Glomerular endothelial cell (primary cell): ENCODE measurements at regions not wholly inside any gene's neighbourhood (a gene's known extent, or its start where the extent isn't known, plus 50 kb on each side); places are given as distances from the start of the nearest gene placed in this dataset.

ENCODE experiments used
- DNase-seq: peaks from one replicate; pipeline ENCODE4 v3.0.0-alpha.2; 2011; ENCODE audit warnings: low read depth, low spot score; ENCODE audit errors: extremely low read depth

DNA sequence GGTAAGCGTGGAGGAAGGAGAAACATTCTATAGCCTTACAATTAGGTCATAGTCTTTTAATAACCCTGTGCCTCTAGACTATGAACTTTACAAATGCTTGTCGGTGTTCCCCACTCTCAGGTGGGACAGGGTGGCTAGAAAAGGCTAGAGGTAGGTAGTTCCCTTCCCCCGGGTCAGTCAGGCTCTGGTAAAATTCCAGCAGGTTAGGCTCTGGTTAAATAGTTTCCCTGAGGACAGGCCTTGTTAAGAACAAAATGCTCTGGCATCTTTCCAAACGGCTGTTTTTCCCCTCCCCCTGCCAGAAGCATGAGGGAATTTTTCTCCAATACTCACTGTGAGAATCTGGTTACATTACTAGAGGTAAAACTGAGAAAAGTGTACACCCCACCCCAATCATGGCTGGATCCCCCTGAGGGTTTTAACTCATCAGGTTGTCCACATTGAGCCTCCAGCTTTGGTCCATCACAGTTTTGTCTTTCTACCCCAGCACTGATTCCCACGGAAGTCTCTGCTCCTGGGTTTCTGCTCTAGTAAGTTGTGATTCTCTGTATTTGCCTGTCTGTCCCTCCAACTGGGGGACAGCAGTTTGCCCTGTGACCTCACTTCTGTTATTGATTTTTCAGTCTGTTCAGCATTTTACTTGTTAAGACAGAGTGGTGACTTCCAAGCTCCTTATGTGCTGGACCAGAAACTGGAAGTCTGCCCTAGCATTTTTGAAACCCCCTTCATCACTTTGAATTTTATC is 84.7 kb upstream of the ADGRF1 start:
- peak; percentile 18 for DNase-seq

DNA sequence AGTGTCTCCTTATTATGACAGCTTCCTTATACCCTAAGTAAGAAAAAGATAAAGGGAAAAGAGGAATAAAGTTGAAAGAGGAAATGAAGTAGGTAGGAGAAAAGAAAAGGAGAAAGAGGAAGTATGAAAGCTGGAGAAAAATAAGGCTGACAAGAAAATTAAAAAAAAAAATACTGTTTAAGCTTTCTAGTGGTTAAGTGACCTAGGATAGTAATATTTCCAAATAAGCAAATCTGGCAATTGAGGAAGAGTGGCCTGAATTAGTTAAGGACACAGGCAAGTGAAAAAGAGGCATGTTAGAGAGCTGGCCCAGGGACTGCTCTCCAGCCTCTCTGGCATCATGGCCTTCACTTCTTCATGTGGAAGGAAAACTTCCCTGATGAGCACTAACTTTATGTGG is 76.5 kb upstream of the ADGRF1 start:
- DNase-seq: no peak

DNA sequence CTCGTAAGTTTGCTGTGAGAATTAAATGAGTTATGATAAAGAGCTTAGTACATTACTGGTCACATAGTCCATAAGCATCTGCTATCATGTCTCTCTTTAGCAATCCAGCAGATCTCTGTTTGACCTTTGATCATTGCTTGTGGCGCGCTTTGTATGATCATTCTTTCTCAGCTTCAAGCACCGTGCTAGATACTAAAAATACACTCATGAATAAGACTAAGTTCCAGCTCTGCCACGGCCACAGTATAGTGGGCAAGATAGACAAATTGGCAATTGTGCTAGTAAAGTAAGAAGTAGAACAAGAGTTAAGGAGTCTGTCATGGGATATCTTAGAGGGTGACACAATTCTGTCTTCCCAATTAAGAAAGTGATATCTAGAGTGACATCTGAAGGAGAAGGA is 75.2 kb upstream of the ADGRF1 start:
- no peak for DNase-seq

DNA sequence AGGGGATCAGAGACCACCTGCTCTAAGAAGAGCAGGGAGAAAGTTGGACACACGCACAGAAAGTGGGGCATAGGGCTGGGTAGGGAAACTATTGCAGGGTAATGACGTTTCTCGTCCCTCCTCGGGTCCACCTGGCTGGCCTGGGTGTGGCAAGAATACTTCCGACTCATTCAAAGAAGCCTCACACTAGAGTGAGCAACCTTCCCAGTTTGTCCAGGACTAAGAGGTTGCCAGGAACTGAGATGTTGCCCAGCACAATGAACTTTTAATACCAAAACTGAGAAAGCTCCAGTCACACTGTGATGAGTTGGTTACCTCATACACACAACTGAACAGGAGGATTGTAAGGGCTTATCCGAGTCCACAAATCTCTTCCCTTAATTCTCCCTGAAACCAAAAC is 74.5 kb upstream of the ADGRF1 start:
- no peak for DNase-seq

DNA sequence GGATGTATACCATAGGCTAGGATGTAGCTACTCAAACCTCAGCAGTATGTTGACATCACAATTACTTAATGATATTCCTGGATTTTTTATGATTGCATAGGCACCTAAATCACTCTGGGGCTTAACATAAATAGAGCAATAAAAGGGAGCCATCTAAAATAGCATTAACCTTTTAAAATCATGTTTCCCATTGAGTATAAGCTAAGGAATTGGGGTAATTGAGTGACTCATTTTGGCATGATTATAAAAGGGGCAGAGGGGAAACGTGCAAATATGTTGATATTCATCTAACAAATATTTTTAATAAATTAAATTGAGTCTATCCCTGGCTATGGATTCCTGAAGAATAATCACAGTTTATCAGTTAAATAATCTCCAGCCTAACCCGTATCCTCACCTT is 74.0 kb upstream of the ADGRF1 start:
- DNase-seq: no peak

DNA sequence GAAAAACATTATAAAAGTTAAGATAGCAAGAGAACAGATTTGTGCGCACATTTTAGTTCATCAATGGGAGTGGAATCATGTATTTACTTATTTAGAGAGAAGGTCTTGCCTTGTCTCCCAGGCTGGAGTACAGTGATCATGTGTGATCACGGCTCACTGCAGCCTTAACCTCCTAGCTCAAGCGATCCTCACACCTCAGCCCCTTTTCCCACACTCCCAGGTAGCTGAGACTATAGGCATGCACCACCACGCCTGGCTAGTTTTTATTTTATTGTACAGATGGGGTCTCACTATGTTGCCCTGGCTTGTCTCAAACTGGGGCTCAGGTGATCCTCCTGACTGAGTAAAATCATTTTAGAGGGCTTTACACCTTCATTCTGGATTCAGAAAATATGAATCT is 72.3 kb upstream of the ADGRF1 start:
- DNase-seq: no peak

DNA sequence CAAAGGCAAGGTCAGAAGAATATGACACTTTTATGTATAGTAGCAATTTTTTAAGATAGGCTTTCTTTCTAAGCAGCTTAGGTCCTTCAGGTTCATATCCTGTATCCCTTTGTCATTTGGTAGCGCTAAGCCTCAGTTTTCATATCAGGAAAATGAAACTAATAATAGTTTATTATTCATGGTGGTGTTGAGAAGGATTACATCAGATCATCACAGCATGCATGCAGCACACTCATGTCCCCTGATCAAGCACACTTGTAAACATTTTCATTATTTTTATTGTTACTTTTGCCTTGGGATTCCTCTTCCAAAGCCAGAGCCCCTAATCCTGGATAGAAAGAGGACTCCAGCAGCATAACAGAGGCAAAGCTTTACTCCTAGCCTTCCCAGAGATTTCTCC is 70.2 kb upstream of the ADGRF1 start:
- DNase-seq: no peak

DNA sequence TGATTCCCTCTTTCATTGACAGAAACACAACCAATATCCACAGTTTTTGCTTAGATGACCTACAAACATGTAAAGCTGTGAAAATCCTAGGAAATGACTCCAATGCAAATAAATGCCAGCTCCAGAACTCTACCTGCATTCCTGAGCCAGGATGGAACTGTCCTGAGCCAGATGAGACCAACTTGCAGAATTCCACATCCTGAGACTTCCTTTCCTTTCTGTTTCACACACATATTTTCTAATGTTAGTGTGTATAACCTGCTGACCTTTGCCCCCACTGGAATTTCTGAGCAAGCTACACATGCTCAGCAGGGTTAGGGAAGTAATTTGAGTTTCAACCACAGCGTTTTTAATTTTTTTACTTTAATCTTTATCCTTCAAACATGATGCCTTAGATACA is 69.6 kb upstream of the ADGRF1 start:
- no peak for DNase-seq

DNA sequence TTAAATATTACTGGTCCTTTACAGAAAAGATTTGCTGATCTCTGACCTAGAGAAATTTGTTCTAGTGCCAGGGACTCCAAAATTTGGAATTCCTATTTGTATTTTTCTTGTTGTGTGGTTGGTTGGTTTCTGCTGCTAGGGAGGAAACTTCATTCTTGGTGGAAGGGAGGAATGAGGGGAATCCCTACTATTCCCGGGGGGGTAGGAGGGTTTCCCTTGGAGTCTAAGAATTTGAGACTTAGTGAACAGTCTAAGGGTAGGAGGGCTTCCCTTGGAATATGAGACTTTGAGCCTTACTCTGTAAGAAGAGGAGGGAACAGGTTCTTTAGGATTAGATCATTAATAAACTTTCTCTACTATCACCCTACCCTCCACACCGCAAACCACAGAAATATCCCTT is 67.1 kb upstream of the ADGRF1 start:
- no peak for DNase-seq

DNA sequence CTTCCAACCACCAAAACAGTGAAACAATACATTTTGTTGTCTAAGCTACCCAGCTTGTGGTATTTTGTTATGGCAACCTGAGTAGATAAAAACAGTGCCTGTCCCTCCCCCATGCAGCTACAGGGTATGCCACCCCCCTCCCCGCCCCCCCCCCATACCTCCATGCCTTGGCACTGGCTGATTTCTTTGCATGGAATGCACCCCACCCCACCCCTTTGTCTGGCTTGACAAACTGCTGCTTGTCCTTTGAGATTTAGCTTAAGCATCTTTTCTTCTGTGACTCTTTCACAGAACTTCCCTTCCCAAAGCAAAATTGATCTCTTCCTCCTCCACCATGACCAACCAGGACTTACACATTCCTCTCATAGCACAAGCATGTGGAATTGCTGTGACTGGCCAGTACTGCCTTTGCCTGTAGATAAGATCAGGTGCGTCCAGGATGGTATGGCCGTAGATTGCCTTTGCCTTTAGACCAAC is 64.6 kb upstream of the ADGRF1 start:
- DNase-seq: no peak

DNA sequence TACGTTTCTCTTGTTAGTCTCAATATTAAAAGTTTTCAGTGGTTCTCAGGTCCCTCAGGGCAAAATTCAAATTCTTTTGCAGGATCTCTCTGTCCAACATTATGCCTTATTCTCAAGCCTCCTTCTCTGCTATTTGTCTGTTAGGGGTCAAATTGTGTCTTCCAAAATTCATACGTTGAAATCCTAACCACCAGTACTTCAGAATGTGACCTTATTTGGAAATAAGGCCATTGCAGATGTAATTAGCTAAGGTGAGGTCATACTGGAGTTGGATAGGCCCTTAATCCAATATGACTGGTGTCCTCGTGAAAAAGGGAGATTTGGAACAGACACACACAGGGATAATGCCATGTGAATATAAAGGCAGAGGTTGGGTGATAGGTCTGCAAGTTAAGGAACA is 64.1 kb upstream of the ADGRF1 start:
- no peak for DNase-seq

DNA sequence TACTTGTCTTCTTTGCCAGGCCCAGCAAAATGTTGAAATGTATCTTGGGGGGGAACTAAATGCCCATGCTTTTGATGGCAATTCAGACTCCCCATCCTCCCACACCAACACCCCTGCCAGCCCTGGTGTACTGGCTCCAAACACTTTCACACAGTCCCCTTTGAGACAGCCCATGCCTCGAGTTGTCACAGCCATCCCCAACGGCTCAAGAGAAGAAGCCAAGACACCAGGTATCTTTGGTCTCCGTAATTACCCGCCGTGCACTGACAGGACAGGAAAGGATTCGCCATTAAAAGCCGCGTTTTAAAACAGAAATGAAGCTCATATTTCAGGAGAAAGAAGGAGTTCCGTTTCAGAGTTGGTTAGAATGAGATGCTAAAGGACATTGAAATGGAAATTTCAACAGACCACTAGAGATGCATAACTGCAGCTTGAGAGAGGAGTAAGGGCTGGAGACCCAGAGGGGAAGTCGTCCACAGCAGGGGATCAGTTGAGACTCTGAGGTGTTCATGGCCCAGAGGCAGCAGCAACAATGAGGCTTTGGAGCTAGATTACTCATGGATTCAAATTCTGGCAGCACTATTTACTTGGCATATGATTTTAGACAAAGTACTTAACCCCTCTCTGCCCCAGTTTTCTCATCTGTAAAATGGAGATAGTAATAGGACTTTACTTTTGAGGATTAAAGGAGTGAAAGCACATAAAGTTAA is 63.5 kb upstream of the ADGRF1 start:
- DNase-seq: no peak

DNA sequence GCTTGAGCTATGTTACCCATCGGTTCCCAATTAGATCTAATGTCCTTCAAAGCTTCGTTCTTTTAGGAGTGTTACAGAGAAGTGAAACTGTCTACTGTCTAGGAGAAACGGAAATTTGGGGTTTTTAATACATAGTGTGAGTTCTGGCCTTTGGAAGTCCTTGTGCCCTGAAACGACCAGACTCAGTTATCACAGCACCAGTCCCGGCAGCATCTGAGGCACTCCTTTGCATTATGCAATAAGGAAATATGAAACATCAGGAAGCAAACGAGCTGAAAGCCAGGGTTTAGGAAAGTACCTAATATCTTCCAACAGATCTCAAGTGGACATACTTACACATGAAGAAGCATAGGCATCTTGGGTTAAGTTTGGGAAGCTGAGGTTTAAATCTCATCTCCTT is 61.8 kb upstream of the ADGRF1 start:
- no peak for DNase-seq

DNA sequence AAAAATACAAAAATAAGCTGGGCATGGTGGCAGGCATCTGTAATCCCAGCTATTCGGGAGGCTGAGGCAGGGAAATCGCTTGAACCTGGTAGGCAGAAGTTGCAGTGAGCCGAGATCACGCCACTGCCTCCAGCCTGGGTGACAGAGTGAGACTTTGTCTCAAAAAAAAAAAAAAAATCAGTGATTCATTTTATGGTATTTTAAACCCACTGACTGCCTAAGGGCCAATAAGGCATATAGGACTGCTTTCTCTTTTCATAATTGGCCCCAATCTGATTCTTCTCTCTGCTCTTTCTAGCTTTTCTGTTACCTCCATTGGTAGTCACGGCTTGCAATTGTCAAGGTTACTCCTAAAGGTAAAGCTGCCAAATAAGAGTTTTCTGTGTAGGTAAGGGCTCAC is 60.2 kb upstream of the ADGRF1 start:
- DNase-seq: no peak

DNA sequence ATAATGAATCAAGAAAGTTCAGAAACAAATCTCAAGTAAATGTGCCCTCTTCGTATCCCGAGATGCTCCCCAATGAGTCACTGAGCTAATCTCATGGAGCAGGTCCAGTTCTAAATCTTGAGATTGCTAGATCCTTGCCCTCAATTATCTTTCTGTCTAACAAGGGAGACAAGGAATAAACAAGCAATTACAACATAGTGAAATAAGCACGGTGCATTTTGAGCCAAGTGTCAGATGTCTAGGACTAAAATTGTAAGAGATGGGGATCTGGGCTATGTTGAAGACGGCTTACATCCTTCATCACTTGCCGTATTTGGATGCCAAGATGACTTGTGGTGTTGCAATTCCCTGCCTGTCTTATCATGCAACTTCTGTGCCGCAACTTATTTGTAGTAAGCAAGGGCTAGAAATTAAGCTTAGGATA is 56.5 kb upstream of the ADGRF1 start:
- no peak for DNase-seq

DNA sequence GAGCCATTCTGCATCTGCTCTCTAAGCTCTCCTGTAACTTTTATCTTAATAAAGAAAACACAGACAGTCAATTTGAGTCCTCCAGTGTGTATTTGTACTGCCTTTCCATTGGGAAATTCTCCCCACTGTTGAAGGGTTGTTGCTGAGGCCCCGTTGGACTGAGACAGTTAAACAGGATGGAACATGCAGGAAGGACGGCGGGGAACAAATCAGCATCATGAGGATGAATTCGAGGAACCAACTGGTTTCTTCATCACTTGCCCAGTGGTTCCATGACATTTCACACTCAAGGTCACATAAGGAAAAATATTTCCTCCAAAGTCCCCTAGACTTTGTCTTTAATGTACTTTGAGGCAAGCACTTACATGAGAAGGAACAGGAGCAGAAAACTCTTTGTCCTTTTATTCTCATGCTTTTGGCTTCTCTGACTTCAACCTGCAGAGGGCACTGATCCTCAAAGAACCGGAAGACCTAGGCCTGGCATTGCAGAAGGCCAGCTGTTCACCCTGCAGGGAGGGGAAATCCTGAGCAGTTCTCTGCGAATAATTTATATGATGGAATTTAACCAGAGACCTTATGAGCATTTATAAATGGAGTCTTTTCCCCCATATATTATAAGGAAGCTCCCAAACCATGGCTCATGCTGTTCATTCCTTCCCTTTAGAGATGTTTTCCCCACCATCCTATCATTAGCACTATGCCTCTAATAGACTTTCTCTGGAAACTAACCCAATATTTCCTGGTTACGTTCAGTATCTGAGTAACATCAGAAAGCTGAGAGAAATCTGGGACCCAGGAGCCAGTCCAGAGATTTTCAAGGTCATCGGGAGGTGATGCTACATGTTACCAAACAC is 55.2 kb upstream of the ADGRF1 start:
- DNase-seq: peak; percentile 48

DNA sequence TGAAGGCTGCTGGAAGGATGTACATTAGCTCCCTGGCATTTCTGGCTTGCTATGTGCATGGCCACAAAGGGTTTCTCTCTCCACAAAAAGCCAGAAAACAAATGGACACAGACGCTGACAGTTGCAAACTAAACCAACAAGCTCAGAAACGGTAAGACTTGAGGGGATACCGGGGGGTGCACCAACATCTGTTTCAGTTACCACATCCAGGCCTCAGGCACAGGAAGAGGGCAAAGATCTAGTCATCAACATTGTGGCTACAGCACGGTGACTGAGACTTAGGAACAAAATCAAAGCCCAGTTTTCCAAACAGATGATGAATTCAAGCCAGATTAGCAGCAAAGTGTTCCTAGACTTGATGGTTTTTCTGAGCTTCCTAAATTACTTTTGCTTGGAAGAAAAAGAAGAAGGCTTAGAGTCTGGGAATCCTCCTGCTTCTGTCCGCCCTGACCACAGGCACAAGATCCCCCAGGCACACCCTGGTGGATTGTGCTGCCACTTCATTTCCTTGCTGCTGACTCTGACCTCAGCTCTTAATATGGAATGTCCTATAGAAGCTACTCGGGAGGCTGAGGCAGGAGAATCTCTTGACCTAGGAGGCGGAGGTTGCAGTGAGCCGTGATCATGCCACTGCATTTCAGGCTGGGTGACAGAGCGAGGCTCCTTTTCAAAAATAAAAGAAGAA is 54.2 kb upstream of the ADGRF1 start:
- DNase-seq: no peak

DNA sequence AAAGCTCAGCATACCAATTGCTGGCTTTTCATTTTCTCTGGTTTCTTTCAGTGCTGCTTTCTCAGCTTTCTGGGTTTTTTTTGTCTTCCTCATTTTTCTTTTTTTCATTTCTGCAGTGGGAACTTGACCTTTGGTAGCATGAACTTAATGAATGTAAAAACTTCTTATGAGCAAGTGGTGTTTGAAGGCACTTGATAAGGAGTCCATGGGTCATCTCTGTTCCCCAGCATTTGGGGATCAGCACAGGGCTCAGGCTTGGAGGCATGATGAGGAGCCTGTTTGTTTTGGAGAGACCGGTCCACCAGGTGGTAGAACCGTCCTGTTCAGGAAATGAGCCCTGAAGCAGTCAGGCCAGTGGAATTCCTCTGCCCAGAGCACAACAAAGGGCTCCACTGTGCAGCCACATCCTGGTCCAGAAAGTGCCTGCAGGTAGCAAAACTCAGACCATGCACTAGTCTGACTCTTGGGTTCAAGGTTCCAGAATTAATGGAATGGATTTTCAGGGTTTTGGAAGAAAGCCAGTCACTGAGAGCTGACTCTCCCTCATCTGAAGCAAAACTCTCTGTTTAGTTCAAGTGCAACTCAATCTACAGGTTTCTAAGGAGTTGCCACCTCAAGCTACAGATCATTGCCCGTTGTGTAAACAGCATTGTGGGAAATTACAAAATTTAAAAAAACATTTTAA is 52.3 kb upstream of the ADGRF1 start:
- DNase-seq: no peak

DNA sequence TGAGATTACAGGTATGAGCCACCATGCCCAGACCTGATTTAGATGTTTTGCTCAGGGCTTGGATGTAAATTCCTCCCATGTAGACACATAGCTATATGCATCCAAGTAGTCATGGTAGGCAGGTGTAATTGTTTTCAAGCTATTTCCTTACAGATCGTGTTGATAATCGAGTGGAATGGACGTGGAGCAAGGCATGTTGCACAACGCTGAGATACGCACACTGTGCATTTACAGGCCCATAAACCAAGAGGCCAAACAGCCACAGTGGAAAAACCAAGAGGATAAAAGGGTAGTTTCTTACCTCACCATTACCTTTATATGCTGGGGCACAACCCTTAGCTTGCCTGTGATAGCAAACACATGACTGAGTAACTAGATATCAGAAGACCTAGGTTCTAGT is 51.0 kb upstream of the ADGRF1 start:
- DNase-seq: no peak

DNA sequence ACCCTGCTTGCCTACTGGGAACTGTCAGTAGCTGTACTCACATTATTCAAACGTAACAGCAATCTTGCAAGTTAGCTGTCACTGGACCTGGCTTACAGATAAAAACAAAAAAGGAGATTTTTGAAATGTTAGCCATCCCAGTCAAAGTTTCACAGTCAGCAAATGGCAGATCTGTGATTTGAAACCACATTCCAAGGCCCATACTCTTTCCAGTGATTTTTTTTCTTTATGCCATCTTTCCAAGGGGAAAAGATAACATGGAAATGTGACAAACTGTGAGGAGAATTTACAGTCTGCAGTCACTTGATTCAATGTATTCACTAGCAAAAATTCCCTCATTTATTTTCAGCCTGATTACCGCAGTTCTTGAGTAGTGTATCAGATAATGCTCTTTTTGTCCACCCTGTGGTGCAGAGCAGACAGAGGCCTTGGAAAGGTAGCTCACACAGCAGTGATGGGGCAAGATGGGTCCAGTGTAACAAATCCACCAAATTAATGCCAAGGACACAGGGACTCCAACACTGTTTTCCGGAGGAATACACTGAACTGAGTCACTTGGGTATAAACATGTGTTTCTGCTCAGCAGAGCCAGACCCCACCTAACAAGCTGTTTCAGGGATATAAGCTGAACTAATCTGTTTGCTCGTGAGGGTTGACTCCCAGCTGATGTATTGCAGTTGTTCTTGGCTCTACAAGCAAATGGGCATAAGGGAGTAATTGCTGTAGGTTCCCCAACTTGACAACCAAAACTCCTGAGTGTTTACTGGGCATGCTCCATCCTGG is 49.9 kb upstream of the ADGRF1 start:
- no peak for DNase-seq
